HCT116 (cell line): ENCODE measurements at regions not wholly inside any gene's neighbourhood (a gene's known extent, or its start where the extent isn't known, plus 50 kb on each side); places are given as distances from the start of the nearest gene placed in this dataset.

Experiments
- ATAC-seq: fragments of 200-7000 bp; cut with Tn5 transposase; 2 replicates; pipeline ENCODE4 v1.9.1; 2020; ENCODE audit warnings: mild to moderate bottlenecking, moderate library complexity
- BruUV-seq: library from RNA; stranded (reverse); fragments of 400-500 nt; replicated peaks from 2 replicates; lab custom pipeline; 2021; lab: Mats Ljungman, UMichigan
- CTCF ChIA-PET: fragments of 300-600 bp; sonication (Branson Sonifier 250); formaldehyde crosslinking; loops from one replicate; lab custom pipeline; 2021; ENCODE audit warnings: antibody characterized with exemption; lab: Charles Lee
- POLR2A ChIA-PET: fragments of 300-600, 350-600 bp; sonication (Branson Sonifier 250); formaldehyde crosslinking; loops from one replicate; lab custom pipeline; 2021; ENCODE audit warnings: antibody characterized with exemption; lab: Charles Lee
- RAD21 ChIA-PET, 2 experiments: fragments of 300-600 bp; sonication (Branson Sonifier 250); formaldehyde crosslinking; loops; one replicate each; lab custom pipeline; 2023; ENCODE audit warnings: low total read pairs in 2 of 2; ENCODE audit not compliant: uncharacterized antibody in 2 of 2, unreplicated experiment in 2 of 2, low non-redundant PET in 1 of 2; lab: Charles Lee
- DNase-seq: peaks from one replicate; pipeline ENCODE4 v3.0.0-alpha.2; 2010; ENCODE audit warnings: low read depth, low spot score
- H2AFZ ChIP-seq: fragments of 200-600 bp; shearing (Covaris generic), sonication (generic); 2 replicates; pipeline ENCODE4 v1.6.1; 2017; ENCODE audit warnings: low read depth, mixed run types, mixed read lengths, antibody characterized with exemption, low read length; ENCODE audit not compliant: poor library complexity, severe bottlenecking
- H3K27ac ChIP-seq: 2 replicates; pipeline ENCODE4 v1.5.1; 2012; ENCODE audit warnings: low read depth, low read length
- H3K27me3 ChIP-seq: fragments of 200-600 bp; sonication (generic); 2 replicates; pipeline ENCODE4 v1.6.1; 2016; ENCODE audit warnings: mixed run types, low read length, mixed read lengths; ENCODE audit not compliant: insufficient read depth
- H3K36me3 ChIP-seq, 2 experiments: fragments of 200-500 bp in 1 of 2; fragments of 200-600 bp in 1 of 2; sonication (Bioruptor generic) in 1 of 2; sonication (generic) in 1 of 2; 2 replicates each; pipeline versions ENCODE4 v1.5.1 to v1.6.1; 2014 to 2016; ENCODE audit warnings: low read length in 2 of 2, inconsistent platforms in 1 of 2, mixed read lengths in 1 of 2, mixed run types in 1 of 2; ENCODE audit not compliant: insufficient read depth in 2 of 2, control insufficient read depth in 1 of 2
- H3K4me1 ChIP-seq, 2 experiments: fragments of 200-600 bp in 1 of 2; sonication (generic) in 1 of 2; 2 replicates each; pipeline versions ENCODE4 v1.5.1 to v1.6.1; 2012 to 2017; ENCODE audit warnings: low read length in 2 of 2, inconsistent platforms in 1 of 2, mild to moderate bottlenecking in 1 of 2, mixed read lengths in 1 of 2, mixed run types in 1 of 2, moderate library complexity in 1 of 2; ENCODE audit not compliant: insufficient read depth in 2 of 2, control insufficient read depth in 1 of 2
- H3K4me2 ChIP-seq: fragments of 200-600 bp; sonication (generic); 2 replicates; pipeline ENCODE4 v1.6.1; 2017; ENCODE audit warnings: mixed run types, low read length, mixed read lengths
- H3K4me3 ChIP-seq, 2 experiments: fragments of 200-600 bp in 1 of 2; sonication (generic) in 1 of 2; replicated peaks in 1 of 2; 2 replicates each; pipeline ENCODE4 v1.5.1; 2011 to 2016; ENCODE audit warnings: low read length in 2 of 2, control low read depth in 1 of 2, low read depth in 1 of 2, mild to moderate bottlenecking in 1 of 2, mixed read lengths in 1 of 2, mixed run types in 1 of 2
- H3K79me2 ChIP-seq: fragments of 200-600 bp; sonication (generic); 2 replicates; pipeline ENCODE4 v1.6.1; 2017; ENCODE audit warnings: mild to moderate bottlenecking, mixed run types, low read length, moderate library complexity, mixed read lengths; ENCODE audit not compliant: insufficient read depth
- H3K9ac ChIP-seq: fragments of 200-600 bp; sonication (generic); 2 replicates; pipeline ENCODE4 v1.6.1; 2016; ENCODE audit warnings: low read length, mixed read lengths
- H3K9me2 ChIP-seq: fragments of 200-600 bp; sonication (generic), shearing (Covaris generic); 2 replicates; pipeline ENCODE4 v1.6.1; 2017; ENCODE audit warnings: mixed run types, mild to moderate bottlenecking, moderate library complexity; ENCODE audit not compliant: insufficient read depth
- H3K9me3 ChIP-seq, 2 experiments: fragments of 200-500 bp in 1 of 2; fragments of 200-600 bp in 1 of 2; sonication (Bioruptor generic) in 1 of 2; sonication (generic) in 1 of 2; 2 replicates each; pipeline ENCODE4 v1.6.1; 2014 to 2017; ENCODE audit warnings: low read length in 2 of 2, mixed read lengths in 2 of 2, inconsistent platforms in 1 of 2, low read depth in 1 of 2, mild to moderate bottlenecking in 1 of 2, mixed run types in 1 of 2, moderate library complexity in 1 of 2; ENCODE audit not compliant: control insufficient read depth in 1 of 2, insufficient read depth in 1 of 2
- H4K20me1 ChIP-seq: fragments of 200-600 bp; sonication (generic), shearing (Covaris generic); 2 replicates; pipeline ENCODE4 v1.6.1; 2017; ENCODE audit warnings: mixed run types, mild to moderate bottlenecking, moderate library complexity; ENCODE audit not compliant: insufficient read depth
- EGR1 ChIP-seq: IDR thresholded peaks from 2 replicates; pipeline ENCODE4 v1.6.1; 2012; ENCODE audit warnings: low read depth
- ELF1 ChIP-seq: IDR thresholded peaks from 2 replicates; pipeline ENCODE4 v1.6.1; 2012; ENCODE audit warnings: low read depth, borderline replicate concordance
- EZH2 ChIP-seq: fragments of 200-600 bp; sonication (generic); IDR thresholded peaks from 2 replicates; pipeline ENCODE4 v1.6.1; 2017; ENCODE audit warnings: antibody characterized with exemption, mixed run types
- EZH2phosphoT487 ChIP-seq: fragments of 200-600 bp; IDR thresholded peaks from 2 replicates; pipeline ENCODE4 v1.6.1; 2018; ENCODE audit warnings: antibody characterized with exemption, borderline replicate concordance
- FOSL1 ChIP-seq: IDR thresholded peaks from 2 replicates; pipeline ENCODE4 v1.6.1; 2012; ENCODE audit warnings: low read depth
- JUND ChIP-seq: IDR thresholded peaks from 2 replicates; pipeline ENCODE4 v1.6.1; 2012
- RAD21 ChIP-seq: IDR thresholded peaks from 2 replicates; pipeline ENCODE4 v1.6.1; 2012; ENCODE audit warnings: low read depth, mild to moderate bottlenecking
- SP1 ChIP-seq: IDR thresholded peaks from 2 replicates; pipeline ENCODE4 v1.6.1; 2012; ENCODE audit warnings: low read depth
- TCF7L2 ChIP-seq: IDR thresholded peaks from 2 replicates; pipeline ENCODE4 v1.7.0; 2011; ENCODE audit warnings: borderline replicate concordance, inconsistent platforms; ENCODE audit not compliant: insufficient read depth, insufficient read length; ENCODE audit errors: extremely low read depth
- ZFX ChIP-seq: fragments of 450-650 bp; IDR thresholded peaks from 2 replicates; pipeline ENCODE4 v1.6.1; 2017
- ZNF274 ChIP-seq: fragments of 200-500 bp; sonication (Bioruptor generic); IDR thresholded peaks from 2 replicates; pipeline ENCODE4 v1.6.1; 2014; ENCODE audit warnings: mild to moderate bottlenecking, low read depth, low read length, inconsistent platforms
- intact Hi-C: fragments of 100-400 bp; cut with micrococcal nuclease; formaldehyde crosslinking; loops from 2 replicates; pipeline ENCODE4 v1.10.0; 2022
- TF ChIP-seq, protein P1 (sequence below): IDR thresholded peaks from 2 replicates; pipeline ENCODE4 v1.6.1; 2011; ENCODE audit warnings: mild to moderate bottlenecking, low read length, moderate library complexity; ENCODE audit not compliant: insufficient replicate concordance; ENCODE audit errors: extremely low read depth

DNA sequence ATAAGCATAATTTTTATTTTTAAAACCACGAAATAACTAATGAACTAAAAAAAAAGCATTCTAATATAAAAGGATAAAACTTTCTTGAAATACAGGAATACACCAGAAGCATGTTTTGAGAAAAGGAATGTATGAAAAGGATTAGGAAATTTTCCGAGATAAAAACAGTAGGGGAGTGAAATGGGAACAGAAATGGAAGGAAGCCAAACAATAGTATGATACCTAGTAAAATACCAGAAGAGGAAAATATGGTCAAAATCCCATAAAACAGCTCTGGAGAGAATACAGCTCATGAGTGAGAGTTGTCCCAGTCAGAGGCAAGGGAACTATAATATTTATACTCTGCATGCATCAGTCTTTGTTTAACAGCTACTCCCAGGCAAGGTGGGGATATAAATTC, 1016.2 kb downstream of the SLC6A15 start:
- no peaks in the 10 kb centered on the region for H3K9me3 ChIP-seq
- H3K27me3 ChIP-seq: no peaks in the 10 kb centered on the region
- ChIA-PET CTCF (no interaction called here), POLR2A (no interaction called here), RAD21 (no interaction called here)
- H3K9me2 ChIP-seq: no peaks in the 10 kb centered on the region
- DNase-seq: no peak
- intact Hi-C loops: no loop called here
- no peaks in the 10 kb centered on the region for H4K20me1 ChIP-seq
- H3K9ac ChIP-seq: no peak overlapping the region
- no peak overlapping the region for H3K27ac ChIP-seq
- ATAC-seq: no peak
- BruUV-seq: no TSS peak
- H3K4me1 ChIP-seq: no peaks in the 10 kb centered on the region
- TF ChIP-seq JUND (no peak), ELF1 (no peak)
- H3K4me3 ChIP-seq: no peak overlapping the region
- no peak overlapping the region for H3K4me2 ChIP-seq
- no peaks in the 10 kb centered on the region for H3K79me2 ChIP-seq
- no peak overlapping the region for H2AFZ ChIP-seq
- no peaks in the 10 kb centered on the region for H3K36me3 ChIP-seq

DNA sequence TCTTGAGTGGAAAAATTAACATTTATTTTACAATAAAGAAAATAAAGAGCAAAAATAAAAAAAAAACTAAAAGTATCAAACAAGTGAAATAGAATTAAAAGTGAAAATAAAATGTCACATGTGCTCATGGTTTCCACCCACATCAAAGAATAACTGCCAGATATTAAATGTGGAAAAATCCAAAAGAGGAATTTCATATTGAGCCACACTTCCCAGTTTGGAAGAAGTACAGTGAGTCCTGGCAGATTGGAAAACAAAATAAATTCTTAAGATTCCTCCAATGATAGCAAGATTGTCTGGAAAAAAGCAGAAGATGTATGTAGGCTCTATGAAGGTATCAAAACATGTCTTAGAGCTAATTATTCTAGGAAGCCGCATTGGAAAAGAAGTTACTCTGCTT, 1019.5 kb downstream of the SLC6A15 start:
- H3K27me3 ChIP-seq: no peaks in the 10 kb centered on the region
- ChIA-PET CTCF (no interaction called here), POLR2A (no interaction called here), RAD21 (no interaction called here)
- no peaks in the 10 kb centered on the region for H3K4me1 ChIP-seq
- H3K4me3 ChIP-seq: no peak overlapping the region
- no TSS peak for BruUV-seq
- H4K20me1 ChIP-seq: no peaks in the 10 kb centered on the region
- H3K9me3 ChIP-seq: no peaks in the 10 kb centered on the region
- no peak overlapping the region for H3K4me2 ChIP-seq
- ATAC-seq (no peak), DNase-seq (no peak)
- no peak for TF ChIP-seq FOSL1
- no peak overlapping the region for H3K27ac ChIP-seq
- H3K79me2 ChIP-seq: no peaks in the 10 kb centered on the region
- H3K9ac ChIP-seq: no peak overlapping the region
- intact Hi-C loops: no loop called here
- H3K36me3 ChIP-seq: no peaks in the 10 kb centered on the region
- H3K9me2 ChIP-seq: no peaks in the 10 kb centered on the region
- H2AFZ ChIP-seq: no peak overlapping the region

DNA sequence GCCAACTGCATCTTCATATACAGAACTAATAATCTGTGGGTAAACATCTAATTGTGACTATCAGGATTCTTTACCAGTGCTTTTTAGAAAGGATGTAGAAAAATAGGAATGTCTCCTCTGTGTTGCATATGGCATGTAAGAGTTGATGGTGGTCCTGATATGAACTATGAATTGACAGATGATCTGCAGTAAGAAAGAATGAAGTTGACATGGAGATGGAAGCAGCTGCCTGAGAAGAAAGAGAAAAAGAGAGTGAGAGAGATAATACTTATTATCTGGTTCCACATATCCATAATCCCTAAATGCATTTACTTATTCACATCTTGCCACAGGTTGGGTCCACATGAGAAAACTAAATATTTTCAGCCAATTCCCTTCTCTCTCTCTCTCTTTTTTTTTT, 1022.9 kb downstream of the SLC6A15 start:
- intact Hi-C loops: no loop called here
- RAD21 ChIA-PET: no interaction called here
- H3K4me3 ChIP-seq: no peak overlapping the region
- H3K4me2 ChIP-seq: no peak overlapping the region
- no peak for DNase-seq
- H3K4me1 ChIP-seq: no peaks in the 10 kb centered on the region
- POLR2A ChIA-PET: no interaction called here
- no peaks in the 10 kb centered on the region for H3K9me2 ChIP-seq
- H3K27ac ChIP-seq: no peak overlapping the region
- H4K20me1 ChIP-seq: no peaks in the 10 kb centered on the region
- no peak for ATAC-seq
- CTCF ChIA-PET: interaction anchor here (0.7 kb wide), 1 partner anchor 603 kb away, joined by 4 read pairs; no protein-coding TSS in a partner anchor
- H3K36me3 ChIP-seq: no peaks in the 10 kb centered on the region
- no TSS peak for BruUV-seq
- no peak overlapping the region for H3K9ac ChIP-seq
- no peak overlapping the region for H2AFZ ChIP-seq
- no peaks in the 10 kb centered on the region for H3K9me3 ChIP-seq
- no peaks in the 10 kb centered on the region for H3K79me2 ChIP-seq
- H3K27me3 ChIP-seq: no peaks in the 10 kb centered on the region
- no peak for TF ChIP-seq SP1
- TF ChIP-seq EZH2: no peak
- TF ChIP-seq ZFX: no peak
- no peak for TF ChIP-seq ZNF274
- no peak for TF ChIP-seq EGR1
- TF ChIP-seq RAD21: no peak
- TF ChIP-seq, protein P1, sequence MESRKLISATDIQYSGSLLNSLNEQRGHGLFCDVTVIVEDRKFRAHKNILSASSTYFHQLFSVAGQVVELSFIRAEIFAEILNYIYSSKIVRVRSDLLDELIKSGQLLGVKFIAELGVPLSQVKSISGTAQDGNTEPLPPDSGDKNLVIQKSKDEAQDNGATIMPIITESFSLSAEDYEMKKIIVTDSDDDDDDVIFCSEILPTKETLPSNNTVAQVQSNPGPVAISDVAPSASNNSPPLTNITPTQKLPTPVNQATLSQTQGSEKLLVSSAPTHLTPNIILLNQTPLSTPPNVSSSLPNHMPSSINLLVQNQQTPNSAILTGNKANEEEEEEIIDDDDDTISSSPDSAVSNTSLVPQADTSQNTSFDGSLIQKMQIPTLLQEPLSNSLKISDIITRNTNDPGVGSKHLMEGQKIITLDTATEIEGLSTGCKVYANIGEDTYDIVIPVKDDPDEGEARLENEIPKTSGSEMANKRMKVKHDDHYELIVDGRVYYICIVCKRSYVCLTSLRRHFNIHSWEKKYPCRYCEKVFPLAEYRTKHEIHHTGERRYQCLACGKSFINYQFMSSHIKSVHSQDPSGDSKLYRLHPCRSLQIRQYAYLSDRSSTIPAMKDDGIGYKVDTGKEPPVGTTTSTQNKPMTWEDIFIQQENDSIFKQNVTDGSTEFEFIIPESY: no peak
- no peak for TF ChIP-seq ELF1
- no peak for TF ChIP-seq TCF7L2
- TF ChIP-seq EZH2phosphoT487: no peak
